ENCODE measurements at regions not wholly inside any gene's neighbourhood (a gene's known extent, or its start where the extent isn't known, plus 50 kb on each side); places are given as distances from the start of the nearest gene placed in this dataset.
A peak's percentile ranks its signal among the peaks of the same experiment; 100 is the strongest.

DNA sequence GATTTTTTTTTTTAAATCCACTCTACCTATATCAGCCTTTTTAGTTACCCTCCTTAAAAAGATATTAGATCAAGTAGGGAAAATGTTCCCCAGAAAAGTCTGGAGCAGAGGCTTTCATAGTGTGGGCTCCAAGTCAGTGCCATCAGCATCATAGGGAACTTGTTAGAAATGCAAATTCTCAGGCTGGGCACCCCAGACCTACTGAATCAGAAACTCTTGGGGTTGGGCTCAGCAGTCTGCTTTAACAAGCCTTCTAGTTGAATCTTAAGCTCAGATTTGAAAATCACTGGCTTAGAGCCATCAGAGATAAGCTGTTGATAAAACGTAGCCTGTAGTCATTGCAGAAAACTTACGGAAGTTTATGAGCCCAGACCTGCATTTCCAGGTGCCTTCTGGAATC is 140.1 kb downstream of the TMEM38B start:
- DNase-seq, result peak; percentile 33
- H3K9me3 ChIP-seq (ENCODE audit: severe bottlenecking), result no peaks in the 10 kb centered on the region
- H3K4me3 ChIP-seq (ENCODE audit: low read depth, low read length), result no peak overlapping the region
- H3K27me3 ChIP-seq (ENCODE audit: insufficient read depth, low read depth, severe bottlenecking), result no peaks in the 10 kb centered on the region
- no peak overlapping the region for H3K27ac ChIP-seq
- H3K36me3 ChIP-seq, result no peaks in the 10 kb centered on the region
- TF ChIP-seq, protein P1, sequence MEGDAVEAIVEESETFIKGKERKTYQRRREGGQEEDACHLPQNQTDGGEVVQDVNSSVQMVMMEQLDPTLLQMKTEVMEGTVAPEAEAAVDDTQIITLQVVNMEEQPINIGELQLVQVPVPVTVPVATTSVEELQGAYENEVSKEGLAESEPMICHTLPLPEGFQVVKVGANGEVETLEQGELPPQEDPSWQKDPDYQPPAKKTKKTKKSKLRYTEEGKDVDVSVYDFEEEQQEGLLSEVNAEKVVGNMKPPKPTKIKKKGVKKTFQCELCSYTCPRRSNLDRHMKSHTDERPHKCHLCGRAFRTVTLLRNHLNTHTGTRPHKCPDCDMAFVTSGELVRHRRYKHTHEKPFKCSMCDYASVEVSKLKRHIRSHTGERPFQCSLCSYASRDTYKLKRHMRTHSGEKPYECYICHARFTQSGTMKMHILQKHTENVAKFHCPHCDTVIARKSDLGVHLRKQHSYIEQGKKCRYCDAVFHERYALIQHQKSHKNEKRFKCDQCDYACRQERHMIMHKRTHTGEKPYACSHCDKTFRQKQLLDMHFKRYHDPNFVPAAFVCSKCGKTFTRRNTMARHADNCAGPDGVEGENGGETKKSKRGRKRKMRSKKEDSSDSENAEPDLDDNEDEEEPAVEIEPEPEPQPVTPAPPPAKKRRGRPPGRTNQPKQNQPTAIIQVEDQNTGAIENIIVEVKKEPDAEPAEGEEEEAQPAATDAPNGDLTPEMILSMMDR (IDR thresholded peaks at IDR 0.05; ENCODE audit: low read depth, low read length), result no peak

DNA sequence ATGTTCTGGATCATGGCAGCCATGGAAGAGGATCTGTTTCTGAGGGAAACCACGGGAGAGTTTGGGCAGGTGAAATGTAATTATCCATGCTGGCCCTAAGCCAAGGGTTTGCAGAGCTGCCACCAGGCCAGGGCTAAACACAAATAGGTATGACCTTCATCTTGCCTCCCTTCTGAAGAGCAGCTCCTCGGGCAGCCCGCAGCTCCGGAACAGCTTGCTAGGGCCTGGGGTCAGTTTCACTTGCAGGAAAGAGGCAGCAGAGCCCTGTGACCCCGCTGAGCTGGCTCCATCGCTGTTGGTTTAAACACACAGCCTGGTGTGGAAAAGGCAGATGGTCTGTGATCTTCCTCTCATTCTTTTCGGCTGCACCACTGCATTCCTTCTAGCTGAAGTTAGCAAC is 141.4 kb downstream of the TMEM38B start:
- TF ChIP-seq, protein P1 (IDR thresholded peaks at IDR 0.05; ENCODE audit: low read depth, low read length), result no peak
- H3K9me3 ChIP-seq (ENCODE audit: severe bottlenecking), result no peaks in the 10 kb centered on the region
- peak; percentile 28 for DNase-seq
- H3K27me3 ChIP-seq (ENCODE audit: insufficient read depth, low read depth, severe bottlenecking), result no peaks in the 10 kb centered on the region
- no peak overlapping the region for H3K4me3 ChIP-seq (ENCODE audit: low read depth, low read length)
- H3K27ac ChIP-seq, result no peak overlapping the region
- H3K36me3 ChIP-seq, result no peaks in the 10 kb centered on the region

DNA sequence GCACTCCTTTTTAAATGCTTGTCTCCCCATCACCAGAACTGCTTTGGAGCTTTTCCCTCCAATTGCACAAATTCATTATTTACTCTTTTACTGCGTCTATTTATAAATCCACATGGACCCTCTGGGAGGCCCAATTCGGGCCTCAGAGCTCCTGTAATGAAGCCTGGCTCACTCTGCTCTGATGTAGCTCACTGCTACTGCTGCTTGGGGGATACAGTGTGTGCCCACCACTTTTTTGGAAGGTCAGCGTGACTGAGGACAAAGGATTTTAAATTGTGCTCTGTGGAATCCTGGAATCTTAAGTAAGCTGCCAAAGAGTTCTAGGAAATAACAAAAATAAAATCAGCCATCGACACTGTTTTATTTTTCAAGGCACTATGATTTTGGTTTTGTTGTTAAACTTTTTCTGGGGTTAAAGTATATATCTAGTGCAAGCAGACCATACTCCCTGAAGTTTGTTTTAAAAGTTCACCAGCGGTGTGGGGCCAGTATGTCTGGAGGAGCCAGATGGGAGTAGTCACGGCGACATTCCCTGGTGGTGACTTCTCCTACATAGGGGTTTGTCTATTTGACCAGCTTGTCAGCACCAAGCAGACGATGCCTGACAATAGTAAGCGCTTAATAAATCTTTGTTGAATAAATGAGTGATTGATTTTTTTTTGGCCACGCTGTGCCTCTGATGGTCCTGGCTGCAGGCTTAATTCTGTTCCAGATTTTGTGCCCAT is 142.8 kb downstream of the TMEM38B start:
- TF ChIP-seq, protein P1 (IDR thresholded peaks at IDR 0.05; ENCODE audit: low read depth, low read length), result no peak

DNA sequence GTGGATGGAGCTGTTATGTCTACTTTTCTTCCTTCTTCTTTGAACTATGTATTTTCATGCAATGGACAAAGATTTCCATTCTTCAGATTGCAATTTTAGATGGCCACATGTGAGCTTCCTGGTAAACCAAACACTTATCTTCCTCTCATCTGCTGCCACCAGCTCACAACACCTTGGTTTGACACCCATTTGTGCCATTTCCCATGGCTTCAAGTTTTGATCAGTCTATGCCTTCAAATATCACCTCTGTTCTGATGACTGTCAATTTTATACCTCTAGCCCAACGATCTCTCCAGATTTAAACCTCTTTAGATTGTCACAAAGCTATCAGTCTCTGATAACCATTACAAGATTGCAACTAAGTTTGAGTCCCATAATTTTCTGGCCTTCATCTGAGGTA is 147.2 kb downstream of the TMEM38B start:
- Histone ChIP-seq H3K27me3 (ENCODE audit: insufficient read depth, low read depth, severe bottlenecking) (no peaks in the 10 kb centered on the region), H3K27ac (no peak overlapping the region), H3K4me3 (ENCODE audit: low read depth, low read length) (no peak overlapping the region), H3K9me3 (ENCODE audit: severe bottlenecking) (no peaks in the 10 kb centered on the region), H3K36me3 (no peaks in the 10 kb centered on the region)
- TF ChIP-seq, protein P1 (IDR thresholded peaks at IDR 0.05; ENCODE audit: low read depth, low read length), result no peak
- no peak for DNase-seq

More for the DNA sequence above, 142.8 kb downstream of the TMEM38B start:
- no peaks in the 10 kb centered on the region for H3K9me3 ChIP-seq (ENCODE audit: severe bottlenecking)
- H3K36me3 ChIP-seq, result no peaks in the 10 kb centered on the region
- DNase-seq, result no peak
- H3K27me3 ChIP-seq (ENCODE audit: insufficient read depth, low read depth, severe bottlenecking), result no peaks in the 10 kb centered on the region
- no peak overlapping the region for H3K27ac ChIP-seq
- H3K4me3 ChIP-seq (ENCODE audit: low read depth, low read length), result no peak overlapping the region

DNA sequence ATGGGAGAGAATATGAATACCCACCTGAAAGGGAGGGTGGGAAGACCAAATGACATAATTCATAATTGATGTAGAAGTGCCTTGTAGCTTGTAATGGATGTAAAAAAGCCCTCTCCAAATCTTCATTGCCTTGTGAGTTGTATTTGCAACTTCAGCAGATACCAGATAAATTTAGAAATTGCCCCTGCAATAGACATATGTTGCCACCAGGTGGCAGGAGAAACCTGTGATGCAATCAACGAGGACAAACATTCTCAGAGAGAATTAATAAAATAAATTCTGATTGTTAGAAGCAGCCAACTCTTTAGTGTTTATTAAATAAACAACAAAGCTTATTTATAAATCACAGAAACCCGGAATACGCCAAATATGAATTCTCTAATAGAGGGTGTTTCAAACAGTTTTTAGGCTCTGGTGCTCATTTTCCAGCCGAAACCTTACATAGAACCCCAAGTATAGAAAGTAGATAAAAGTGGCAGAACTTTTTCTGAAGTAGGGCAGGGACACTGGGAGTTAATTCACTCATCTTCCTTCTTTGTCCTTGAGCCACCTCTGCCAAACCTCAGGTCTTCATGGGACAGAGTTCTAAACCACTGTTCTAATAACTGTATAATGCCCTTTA is 147.8 kb downstream of the TMEM38B start:
- TF ChIP-seq, protein P1 (IDR thresholded peaks at IDR 0.05; ENCODE audit: low read depth, low read length), result peak; percentile 62
- DNase-seq, result peak; percentile 43

More for the DNA sequence above, 147.8 kb downstream of the TMEM38B start:
- Histone ChIP-seq H3K9me3 (ENCODE audit: severe bottlenecking) (no peaks in the 10 kb centered on the region), H3K36me3 (no peaks in the 10 kb centered on the region), H3K4me3 (ENCODE audit: low read depth, low read length) (no peak overlapping the region), H3K27ac (no peak overlapping the region), H3K27me3 (ENCODE audit: insufficient read depth, low read depth, severe bottlenecking) (no peaks in the 10 kb centered on the region)

Data from WERI-Rb-1 (cell line).